NB4 (cell line): ENCODE measurements at regions not wholly inside any gene's neighbourhood (a gene's known extent, or its start where the extent isn't known, plus 50 kb on each side); places are given as distances from the start of the nearest gene placed in this dataset.

Experiments used
- CTCF ChIP-seq: IDR thresholded peaks from one replicate; pipeline ENCODE4 v1.5.1; 2012; ENCODE audit warnings: low read depth, low read length
- POLR2A ChIP-seq: IDR thresholded peaks from 2 replicates; pipeline ENCODE4 v1.6.1; 2011; ENCODE audit warnings: mild to moderate bottlenecking; ENCODE audit not compliant: insufficient read length; ENCODE audit errors: extremely low read depth

- TF ChIP-seq CTCF (no peak), POLR2A (no peak)
These were observed 222.6 kb downstream of the PRDM2 start for GRCh38 chr1:13922466-13923110.
